GM23338 (cell line): ENCODE measurements at regions not wholly inside any gene's neighbourhood (a gene's known extent, or its start where the extent isn't known, plus 50 kb on each side); places are given as distances from the start of the nearest gene placed in this dataset.

ENCODE experiments used
- ATAC-seq: fragments of 200-7000 bp; cut with Tn5 transposase; 3 replicates; pipeline ENCODE4 v1.9.1; 2020
- DNase-seq: peaks from one replicate; pipeline ENCODE4 v3.0.0-alpha.2; 2015; ENCODE audit warnings: low spot score
- H2AFZ ChIP-seq: fragments of 200-600 bp; sonication (generic); 2 replicates; pipeline ENCODE4 v1.8.0; 2016; ENCODE audit warnings: antibody characterized with exemption, mild to moderate bottlenecking, moderate library complexity
- H3F3A ChIP-seq: fragments of 200-600 bp; sonication (generic); replicated peaks from 2 replicates; pipeline ENCODE4 v1.8.0; 2017; ENCODE audit warnings: antibody characterized with exemption, mixed run types, low read depth
- H3K27ac ChIP-seq: fragments of 200-600 bp; sonication (generic); 2 replicates; pipeline ENCODE4 v1.6.1; 2016; ENCODE audit warnings: low read depth
- H3K27me3 ChIP-seq: fragments of 200-600 bp; sonication (generic); 2 replicates; pipeline ENCODE4 v1.8.0; 2016; ENCODE audit warnings: mild to moderate bottlenecking, mixed run types, moderate library complexity; ENCODE audit not compliant: insufficient read depth
- H3K36me3 ChIP-seq: fragments of 200-600 bp; sonication (generic); 2 replicates; pipeline ENCODE4 v1.8.0; 2016; ENCODE audit warnings: mild to moderate bottlenecking; ENCODE audit not compliant: insufficient read depth
- H3K4me1 ChIP-seq: fragments of 200-600 bp; sonication (generic); 2 replicates; pipeline ENCODE4 v1.8.0; 2016; ENCODE audit warnings: mild to moderate bottlenecking, moderate library complexity; ENCODE audit not compliant: insufficient read depth
- H3K4me2 ChIP-seq: fragments of 200-600 bp; sonication (generic); 2 replicates; pipeline ENCODE4 v1.7.1; 2017; ENCODE audit warnings: mixed run types
- H3K4me3 ChIP-seq: fragments of 200-600 bp; sonication (generic); 2 replicates; pipeline ENCODE4 v1.6.1; 2016; ENCODE audit warnings: mixed run types
- H3K79me2 ChIP-seq: fragments of 200-600 bp; sonication (generic); replicated peaks from 2 replicates; pipeline ENCODE4 v1.8.0; 2017; ENCODE audit warnings: mild to moderate bottlenecking; ENCODE audit not compliant: insufficient read depth
- H3K9me2 ChIP-seq: fragments of 200-600 bp; sonication (generic); 2 replicates; pipeline ENCODE4 v1.8.0; 2017; ENCODE audit not compliant: insufficient read depth
- H4K20me1 ChIP-seq: fragments of 200-600 bp; sonication (generic); replicated peaks from 2 replicates; pipeline ENCODE4 v1.8.0; 2017; ENCODE audit warnings: mild to moderate bottlenecking; ENCODE audit not compliant: insufficient read depth
- H3K27ac Mint-ChIP-seq: 2 replicates; pipeline ENCODE4 v1.8.0; 2020; ENCODE audit warnings: inconsistent platforms, mild to moderate bottlenecking, moderate library complexity, mixed read lengths
- H3K27me3 Mint-ChIP-seq: 3 replicates; pipeline ENCODE4 v1.8.0; 2022; ENCODE audit warnings: low read depth, mild to moderate bottlenecking, moderate library complexity, mixed read lengths, inconsistent platforms; ENCODE audit not compliant: insufficient read depth, poor library complexity
- H3K36me3 Mint-ChIP-seq: 3 replicates; pipeline ENCODE4 v1.8.0; 2021; ENCODE audit warnings: low read depth, mild to moderate bottlenecking, inconsistent platforms, moderate library complexity, mixed read lengths
- H3K4me1 Mint-ChIP-seq: 3 replicates; pipeline ENCODE4 v1.8.0; 2020; ENCODE audit warnings: mild to moderate bottlenecking, inconsistent platforms, mixed read lengths
- H3K4me3 Mint-ChIP-seq: 3 replicates; pipeline ENCODE4 v1.8.0; 2021; ENCODE audit warnings: moderate library complexity, mild to moderate bottlenecking, inconsistent platforms, mixed read lengths
- H3K9me3 Mint-ChIP-seq: 3 replicates; pipeline ENCODE4 v1.8.0; 2020; ENCODE audit warnings: moderate library complexity, mild to moderate bottlenecking, inconsistent platforms, mixed read lengths
- JUNB ChIP-seq: IDR thresholded peaks from one replicate; pipeline ENCODE4 v1.6.1; 2016; ENCODE audit warnings: antibody characterized with exemption; ENCODE audit not compliant: unreplicated experiment
- NANOG ChIP-seq: IDR thresholded peaks from 2 replicates; pipeline ENCODE4 v1.6.1; 2016; ENCODE audit warnings: antibody characterized with exemption, borderline replicate concordance
- POLR2AphosphoS5 ChIP-seq: IDR thresholded peaks from 2 replicates; pipeline ENCODE4 v1.6.1; 2016; ENCODE audit warnings: antibody characterized with exemption, low read depth
- STAT1 ChIP-seq: IDR thresholded peaks from one replicate; pipeline ENCODE4 v1.6.1; 2016; ENCODE audit warnings: antibody characterized with exemption; ENCODE audit not compliant: unreplicated experiment
- ZNF114 ChIP-seq: fragments of 250-450 bp; sonication (Bioruptor Pico); IDR thresholded peaks from 2 replicates; pipeline ENCODE4 v1.5.0; 2020; ENCODE audit warnings: mild to moderate bottlenecking, moderate library complexity
- TF ChIP-seq, protein P1 (sequence below): IDR thresholded peaks from 2 replicates; pipeline ENCODE4 v1.6.1; 2016; ENCODE audit warnings: antibody characterized with exemption
- TF ChIP-seq, protein P2 (sequence below), 2 experiments: fragments of 200-600 bp in 1 of 2; sonication (generic) in 1 of 2; conservative IDR thresholded peaks; 2 replicates each; pipeline versions ENCODE4 v1.5.1 to v1.6.1; 2016 to 2017; ENCODE audit warnings: antibody characterized with exemption in 2 of 2, low read depth in 2 of 2, mild to moderate bottlenecking in 2 of 2, moderate library complexity in 1 of 2
- TF ChIP-seq, protein P3 (sequence below): fragments of 250-450 bp; sonication (Bioruptor Pico); IDR thresholded peaks from 2 replicates; pipeline ENCODE4 v1.5.0; 2020; ENCODE audit warnings: mild to moderate bottlenecking, moderate library complexity

- TF ChIP-seq, protein P1, sequence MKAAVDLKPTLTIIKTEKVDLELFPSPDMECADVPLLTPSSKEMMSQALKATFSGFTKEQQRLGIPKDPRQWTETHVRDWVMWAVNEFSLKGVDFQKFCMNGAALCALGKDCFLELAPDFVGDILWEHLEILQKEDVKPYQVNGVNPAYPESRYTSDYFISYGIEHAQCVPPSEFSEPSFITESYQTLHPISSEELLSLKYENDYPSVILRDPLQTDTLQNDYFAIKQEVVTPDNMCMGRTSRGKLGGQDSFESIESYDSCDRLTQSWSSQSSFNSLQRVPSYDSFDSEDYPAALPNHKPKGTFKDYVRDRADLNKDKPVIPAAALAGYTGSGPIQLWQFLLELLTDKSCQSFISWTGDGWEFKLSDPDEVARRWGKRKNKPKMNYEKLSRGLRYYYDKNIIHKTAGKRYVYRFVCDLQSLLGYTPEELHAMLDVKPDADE = no peak
Measured at GRCh38 chr1:185398022-185398421, 81.0 kb upstream of the IVNS1ABP start (continued).

GRCh38 chr1:185397183-185397582 lies 80.1 kb upstream of the IVNS1ABP start:
- Mint-ChIP-seq H3K36me3 (no peaks in the 10 kb centered on the region), H3K27me3 (peaks cover 5% of the 10 kb centered on the region), H3K9me3 (no peaks in the 10 kb centered on the region), H3K4me3 (no peak overlapping the region), H3K27ac (no peak overlapping the region), H3K4me1 (peaks cover 12% of the 10 kb centered on the region)
- Histone ChIP-seq H3K27ac (no peak overlapping the region), H3K4me3 (no peak overlapping the region), H3K4me2 (no peak overlapping the region), H3K36me3 (no peaks in the 10 kb centered on the region), H4K20me1 (no peaks in the 10 kb centered on the region), H3K4me1 (peaks cover 6% of the 10 kb centered on the region; the same call in 1 of the 2 replicates), H3K27me3 (no peaks in the 10 kb centered on the region), H3K79me2 (no peaks in the 10 kb centered on the region), H2AFZ (no peak overlapping the region), H3K9me2 (no peaks in the 10 kb centered on the region), H3F3A (no peaks in the 10 kb centered on the region)
- TF ChIP-seq POLR2AphosphoS5 = no peak
- TF ChIP-seq, protein P2, sequence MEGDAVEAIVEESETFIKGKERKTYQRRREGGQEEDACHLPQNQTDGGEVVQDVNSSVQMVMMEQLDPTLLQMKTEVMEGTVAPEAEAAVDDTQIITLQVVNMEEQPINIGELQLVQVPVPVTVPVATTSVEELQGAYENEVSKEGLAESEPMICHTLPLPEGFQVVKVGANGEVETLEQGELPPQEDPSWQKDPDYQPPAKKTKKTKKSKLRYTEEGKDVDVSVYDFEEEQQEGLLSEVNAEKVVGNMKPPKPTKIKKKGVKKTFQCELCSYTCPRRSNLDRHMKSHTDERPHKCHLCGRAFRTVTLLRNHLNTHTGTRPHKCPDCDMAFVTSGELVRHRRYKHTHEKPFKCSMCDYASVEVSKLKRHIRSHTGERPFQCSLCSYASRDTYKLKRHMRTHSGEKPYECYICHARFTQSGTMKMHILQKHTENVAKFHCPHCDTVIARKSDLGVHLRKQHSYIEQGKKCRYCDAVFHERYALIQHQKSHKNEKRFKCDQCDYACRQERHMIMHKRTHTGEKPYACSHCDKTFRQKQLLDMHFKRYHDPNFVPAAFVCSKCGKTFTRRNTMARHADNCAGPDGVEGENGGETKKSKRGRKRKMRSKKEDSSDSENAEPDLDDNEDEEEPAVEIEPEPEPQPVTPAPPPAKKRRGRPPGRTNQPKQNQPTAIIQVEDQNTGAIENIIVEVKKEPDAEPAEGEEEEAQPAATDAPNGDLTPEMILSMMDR (conservative IDR thresholded peaks at IDR 0.05; ENCODE audit: low read depth in 2 of 2) = no peak
- no peak for ATAC-seq
- no peak for DNase-seq

DNA sequence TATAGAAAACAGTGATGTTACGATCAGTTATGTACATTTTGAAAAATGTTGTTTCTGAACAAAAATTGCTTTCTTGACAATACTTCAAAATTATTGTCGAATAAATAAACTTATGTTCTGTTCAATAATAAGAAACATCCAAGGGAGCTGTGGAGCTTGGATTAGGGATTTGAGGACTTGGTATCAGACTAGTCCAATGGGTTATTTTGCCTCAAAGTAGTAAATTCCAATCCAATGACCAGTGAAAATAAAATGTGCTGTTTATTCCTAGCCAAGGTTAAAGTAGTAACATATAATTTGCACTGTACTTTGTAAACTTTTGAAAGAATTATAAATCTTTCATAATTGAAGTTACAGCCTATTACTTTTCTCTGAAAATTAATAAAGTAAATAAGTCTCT lies 79.1 kb upstream of the IVNS1ABP start:
- no peaks in the 10 kb centered on the region for H3K36me3 Mint-ChIP-seq
- H3F3A ChIP-seq = no peaks in the 10 kb centered on the region
- H3K27me3 ChIP-seq = no peaks in the 10 kb centered on the region
- H3K36me3 ChIP-seq = no peaks in the 10 kb centered on the region
- H4K20me1 ChIP-seq = no peaks in the 10 kb centered on the region
- no peak overlapping the region for H3K4me2 ChIP-seq
- H3K79me2 ChIP-seq = no peaks in the 10 kb centered on the region
- TF ChIP-seq NANOG = no peak
- no peak for TF ChIP-seq JUNB
- TF ChIP-seq, protein P1 = no peak
- TF ChIP-seq ZNF114 (CRISPR knock-in tag) = no peak
- no peak for TF ChIP-seq STAT1
- TF ChIP-seq, protein P3, sequence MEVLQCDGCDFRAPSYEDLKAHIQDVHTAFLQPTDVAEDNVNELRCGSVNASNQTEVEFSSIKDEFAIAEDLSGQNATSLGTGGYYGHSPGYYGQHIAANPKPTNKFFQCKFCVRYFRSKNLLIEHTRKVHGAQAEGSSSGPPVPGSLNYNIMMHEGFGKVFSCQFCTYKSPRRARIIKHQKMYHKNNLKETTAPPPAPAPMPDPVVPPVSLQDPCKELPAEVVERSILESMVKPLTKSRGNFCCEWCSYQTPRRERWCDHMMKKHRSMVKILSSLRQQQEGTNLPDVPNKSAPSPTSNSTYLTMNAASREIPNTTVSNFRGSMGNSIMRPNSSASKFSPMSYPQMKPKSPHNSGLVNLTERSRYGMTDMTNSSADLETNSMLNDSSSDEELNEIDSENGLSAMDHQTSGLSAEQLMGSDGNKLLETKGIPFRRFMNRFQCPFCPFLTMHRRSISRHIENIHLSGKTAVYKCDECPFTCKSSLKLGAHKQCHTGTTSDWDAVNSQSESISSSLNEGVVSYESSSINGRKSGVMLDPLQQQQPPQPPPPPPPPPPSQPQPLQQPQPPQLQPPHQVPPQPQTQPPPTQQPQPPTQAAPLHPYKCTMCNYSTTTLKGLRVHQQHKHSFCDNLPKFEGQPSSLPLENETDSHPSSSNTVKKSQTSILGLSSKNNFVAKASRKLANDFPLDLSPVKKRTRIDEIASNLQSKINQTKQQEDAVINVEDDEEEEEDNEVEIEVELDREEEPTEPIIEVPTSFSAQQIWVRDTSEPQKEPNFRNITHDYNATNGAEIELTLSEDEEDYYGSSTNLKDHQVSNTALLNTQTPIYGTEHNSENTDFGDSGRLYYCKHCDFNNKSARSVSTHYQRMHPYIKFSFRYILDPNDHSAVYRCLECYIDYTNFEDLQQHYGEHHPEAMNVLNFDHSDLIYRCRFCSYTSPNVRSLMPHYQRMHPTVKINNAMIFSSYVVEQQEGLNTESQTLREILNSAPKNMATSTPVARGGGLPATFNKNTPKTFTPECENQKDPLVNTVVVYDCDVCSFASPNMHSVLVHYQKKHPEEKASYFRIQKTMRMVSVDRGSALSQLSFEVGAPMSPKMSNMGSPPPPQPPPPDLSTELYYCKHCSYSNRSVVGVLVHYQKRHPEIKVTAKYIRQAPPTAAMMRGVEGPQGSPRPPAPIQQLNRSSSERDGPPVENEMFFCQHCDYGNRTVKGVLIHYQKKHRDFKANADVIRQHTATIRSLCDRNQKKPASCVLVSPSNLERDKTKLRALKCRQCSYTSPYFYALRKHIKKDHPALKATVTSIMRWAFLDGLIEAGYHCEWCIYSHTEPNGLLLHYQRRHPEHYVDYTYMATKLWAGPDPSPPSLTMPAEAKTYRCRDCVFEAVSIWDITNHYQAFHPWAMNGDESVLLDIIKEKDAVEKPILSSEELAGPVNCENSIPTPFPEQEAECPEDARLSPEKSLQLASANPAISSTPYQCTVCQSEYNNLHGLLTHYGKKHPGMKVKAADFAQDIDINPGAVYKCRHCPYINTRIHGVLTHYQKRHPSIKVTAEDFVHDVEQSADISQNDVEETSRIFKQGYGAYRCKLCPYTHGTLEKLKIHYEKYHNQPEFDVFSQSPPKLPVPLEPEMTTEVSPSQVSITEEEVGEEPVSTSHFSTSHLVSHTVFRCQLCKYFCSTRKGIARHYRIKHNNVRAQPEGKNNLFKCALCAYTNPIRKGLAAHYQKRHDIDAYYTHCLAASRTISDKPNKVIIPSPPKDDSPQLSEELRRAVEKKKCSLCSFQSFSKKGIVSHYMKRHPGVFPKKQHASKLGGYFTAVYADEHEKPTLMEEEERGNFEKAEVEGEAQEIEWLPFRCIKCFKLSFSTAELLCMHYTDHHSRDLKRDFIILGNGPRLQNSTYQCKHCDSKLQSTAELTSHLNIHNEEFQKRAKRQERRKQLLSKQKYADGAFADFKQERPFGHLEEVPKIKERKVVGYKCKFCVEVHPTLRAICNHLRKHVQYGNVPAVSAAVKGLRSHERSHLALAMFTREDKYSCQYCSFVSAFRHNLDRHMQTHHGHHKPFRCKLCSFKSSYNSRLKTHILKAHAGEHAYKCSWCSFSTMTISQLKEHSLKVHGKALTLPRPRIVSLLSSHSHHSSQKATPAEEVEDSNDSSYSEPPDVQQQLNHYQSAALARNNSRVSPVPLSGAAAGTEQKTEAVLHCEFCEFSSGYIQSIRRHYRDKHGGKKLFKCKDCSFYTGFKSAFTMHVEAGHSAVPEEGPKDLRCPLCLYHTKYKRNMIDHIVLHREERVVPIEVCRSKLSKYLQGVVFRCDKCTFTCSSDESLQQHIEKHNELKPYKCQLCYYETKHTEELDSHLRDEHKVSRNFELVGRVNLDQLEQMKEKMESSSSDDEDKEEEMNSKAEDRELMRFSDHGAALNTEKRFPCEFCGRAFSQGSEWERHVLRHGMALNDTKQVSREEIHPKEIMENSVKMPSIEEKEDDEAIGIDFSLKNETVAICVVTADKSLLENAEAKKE (CRISPR knock-in tag) = no peak
- no peak overlapping the region for H3K4me3 Mint-ChIP-seq
- DNase-seq (no peak), ATAC-seq (no peak)
- H3K9me3 Mint-ChIP-seq = no peaks in the 10 kb centered on the region
- no peak overlapping the region for H3K27ac ChIP-seq
- H3K4me1 Mint-ChIP-seq = peaks cover 10% of the 10 kb centered on the region
- no peaks in the 10 kb centered on the region for H3K4me1 ChIP-seq
- no peak overlapping the region for H3K4me3 ChIP-seq
- H3K27me3 Mint-ChIP-seq = peaks cover 4% of the 10 kb centered on the region
- H3K27ac Mint-ChIP-seq = no peak overlapping the region
- H2AFZ ChIP-seq = no peak overlapping the region
- H3K9me2 ChIP-seq = no peaks in the 10 kb centered on the region
